Tibial nerve (tissue), 4 donors: ENCODE measurements at regions not wholly inside any gene's neighbourhood (a gene's known extent, or its start where the extent isn't known, plus 50 kb on each side); places are given as distances from the start of the nearest gene placed in this dataset.

Experiments
- CTCF ChIP-seq, 5 experiments: fragments of 200-600 bp in 3 of 5; fragments of 450-650 bp in 2 of 5; sonication (generic) in 3 of 5; IDR thresholded peaks; one replicate each; pipeline ENCODE4 v1.5.1; 2016 to 2019; ENCODE audit warnings: antibody characterized with exemption in 5 of 5, mild to moderate bottlenecking in 3 of 5, moderate library complexity in 2 of 5
- EP300 ChIP-seq, 2 donors: sonication (generic); formaldehyde crosslinking; IDR thresholded peaks; one replicate each; pipeline ENCODE4 v1.6.1; 2017; ENCODE audit warnings: antibody characterized with exemption in 2 of 2, mild to moderate bottlenecking in 1 of 2
- POLR2A ChIP-seq, 2 donors: fragments of 450-650 bp; IDR thresholded peaks; one replicate each; pipeline ENCODE4 v1.6.1; 2017; ENCODE audit warnings: antibody characterized with exemption in 2 of 2, mild to moderate bottlenecking in 2 of 2, moderate library complexity in 2 of 2

- no peak for TF ChIP-seq POLR2A (IDR thresholded peaks at IDR 0.05)
- TF ChIP-seq CTCF (IDR thresholded peaks at IDR 0.05) = no peak
- TF ChIP-seq EP300 (IDR thresholded peaks at IDR 0.05) = no peak
Observed at GRCh38 chr10:33861016-33861704, 526.7 kb upstream of the NRP1 start.
